NOMO-1 (cell line): ENCODE measurements at regions not wholly inside any gene's neighbourhood (a gene's known extent, or its start where the extent isn't known, plus 50 kb on each side); places are given as distances from the start of the nearest gene placed in this dataset.
"Not testable (repeated sequence)": the region's sequence is repeated elsewhere in the genome, so short reads cannot be mapped to it uniquely, and the experiment has no call there.

Experiments used
- DNase-seq, 2 experiments: peaks; one replicate each; lab custom pipeline; 2025; ENCODE audit not compliant: unreplicated experiment in 2 of 2; lab: John Stamatoyannopoulos, UW

GRCh38 chr12:76652402-76652801 lies 92.8 kb upstream of the OSBPL8 start:
- DNase-seq: no peak

GRCh38 chr12:76653342-76653741 lies 93.8 kb upstream of the OSBPL8 start:
- DNase-seq: no peak

- no peak for DNase-seq
Measured at GRCh38 chr12:76664731-76665130, 99.2 kb upstream of the ZDHHC17 start.

- no peak for DNase-seq
Measured at GRCh38 chr12:76666290-76666835, 97.6 kb upstream of the ZDHHC17 start.

GRCh38 chr12:76669981-76670380 lies 93.9 kb upstream of the ZDHHC17 start:
- no peak for DNase-seq

GRCh38 chr12:76670776-76671175 lies 93.1 kb upstream of the ZDHHC17 start:
- DNase-seq: no peak

GRCh38 chr12:76674669-76675315 lies 89.1 kb upstream of the ZDHHC17 start:
- peak in 1 of 2 experiments; percentile 61 for DNase-seq

GRCh38 chr12:76676261-76676660 lies 87.7 kb upstream of the ZDHHC17 start:
- DNase-seq: not testable (repeated sequence)

GRCh38 chr12:76678992-76679391 lies 84.9 kb upstream of the ZDHHC17 start:
- no peak for DNase-seq

GRCh38 chr12:76679778-76680177 lies 84.1 kb upstream of the ZDHHC17 start:
- DNase-seq: no peak

GRCh38 chr12:76680940-76681339 lies 83.0 kb upstream of the ZDHHC17 start:
- DNase-seq: no peak

GRCh38 chr12:76685246-76685678 lies 78.7 kb upstream of the ZDHHC17 start:
- no peak for DNase-seq

GRCh38 chr12:76687981-76688380 lies 75.9 kb upstream of the ZDHHC17 start:
- DNase-seq: no peak

GRCh38 chr12:76688631-76689030 lies 75.3 kb upstream of the ZDHHC17 start:
- peak in 1 of 2 experiments; percentile 31 for DNase-seq

- no peak for DNase-seq
Measured at GRCh38 chr12:76690921-76691700, 72.8 kb upstream of the ZDHHC17 start.

GRCh38 chr12:76692846-76693245 lies 71.1 kb upstream of the ZDHHC17 start:
- no peak for DNase-seq

- no peak for DNase-seq
Measured at GRCh38 chr12:76694369-76694768, 69.5 kb upstream of the ZDHHC17 start.

GRCh38 chr12:76696186-76696585 lies 67.7 kb upstream of the ZDHHC17 start:
- no peak for DNase-seq

- DNase-seq: no peak
Measured at GRCh38 chr12:76697849-76698248, 66.1 kb upstream of the ZDHHC17 start.

GRCh38 chr12:76698316-76698715 lies 65.6 kb upstream of the ZDHHC17 start:
- no peak for DNase-seq

- no peak for DNase-seq
Measured at GRCh38 chr12:76698966-76699365, 64.9 kb upstream of the ZDHHC17 start.

- no peak for DNase-seq
Measured at GRCh38 chr12:76701690-76702089, 62.2 kb upstream of the ZDHHC17 start.
